ENCODE measurements at regions not wholly inside any gene's neighbourhood (a gene's known extent, or its start where the extent isn't known, plus 50 kb on each side); places are given as distances from the start of the nearest gene placed in this dataset.

- Histone ChIP-seq H3K4me1 (replicated peaks in 1 of 4; ENCODE audit: control insufficient read depth in 3 of 4, insufficient read depth in 4 of 4, low read length in 3 of 4) (peaks cover 0 to 4% (median under 1%) of the 10 kb centered on the region in 4 experiments; a peak in 2 of 7 replicates), H3K23ac (ENCODE audit: insufficient read length) (no peak overlapping the region), H3K36me3 (ENCODE audit: control insufficient read depth in 2 of 4, insufficient read depth in 4 of 4, low read length in 3 of 4) (no peaks in the 10 kb centered on the region), H4K91ac (replicated peaks; ENCODE audit: insufficient read length, low read length) (no peak overlapping the region), H3K56ac (replicated peaks; ENCODE audit: insufficient read length, low read depth, low read length) (no peak overlapping the region), H3K4me3 (ENCODE audit: extremely low read depth in 1 of 4, insufficient read depth in 2 of 4, low read depth in 3 of 4, low read length in 4 of 4) (no peak overlapping the region), H2BK120ac (replicated peaks; ENCODE audit: low read depth, low read length) (no peak overlapping the region), H3K79me1 (ENCODE audit: low read depth, low read length) (no peaks in the 10 kb centered on the region), H3K27ac (ENCODE audit: low read depth, low read length) (no peak overlapping the region), H4K5ac (ENCODE audit: insufficient read length, low read depth, low read length) (no peak overlapping the region), H3K14ac (ENCODE audit: insufficient read length) (no peak overlapping the region), H3K79me2 (ENCODE audit: control insufficient read depth in 1 of 2, insufficient read depth in 2 of 2, low read length in 2 of 2) (no peaks in the 10 kb centered on the region), H2BK12ac (ENCODE audit: low read depth, low read length) (no peak overlapping the region), H3K27me3 (replicated peaks in 1 of 4; ENCODE audit: control insufficient read depth in 3 of 4, extremely low read depth in 1 of 4, insufficient read depth in 3 of 4, low read length in 3 of 4) (no peaks in the 10 kb centered on the region), H3K9me3 (ENCODE audit: insufficient read depth in 2 of 2, low read depth in 1 of 2, low read length in 1 of 2) (no peaks in the 10 kb centered on the region), H3K23me2 (ENCODE audit: low read depth, low read length) (no peaks in the 10 kb centered on the region), H4K20me1 (replicated peaks in 1 of 2; ENCODE audit: control insufficient read depth in 1 of 2, insufficient read depth in 2 of 2, low read length in 2 of 2) (no peaks in the 10 kb centered on the region), H3K4me2 (ENCODE audit: insufficient read depth in 1 of 2, low read depth in 2 of 2, low read length in 2 of 2) (no peak overlapping the region), H2BK20ac (ENCODE audit: low read length) (no peak overlapping the region), H2AFZ (ENCODE audit: low read length) (no peak overlapping the region), H3K18ac (ENCODE audit: extremely low read depth, low read length) (no peak overlapping the region), H4K8ac (ENCODE audit: extremely low read depth, insufficient read depth, low read length) (no peak overlapping the region), H3K4ac (replicated peaks; ENCODE audit: insufficient read length, low read depth, low read length) (no peak overlapping the region), H3K9ac (replicated peaks in 1 of 4; ENCODE audit: extremely low read depth in 1 of 4, low read depth in 3 of 4, low read length in 3 of 4) (no peak overlapping the region), H2BK15ac (ENCODE audit: low read length) (no peak overlapping the region), H2AK5ac (ENCODE audit: low read depth, low read length) (no peak overlapping the region), H2BK5ac (ENCODE audit: low read depth, low read length) (no peak overlapping the region)
- WGBS, 2 experiments (ENCODE audit: extremely low coverage in 1 of 2, insufficient coverage in 1 of 2, insufficient read length in 1 of 2, insufficient replicate concordance in 2 of 2, low coverage in 1 of 2, low lambda C conversion rate in 2 of 2, missing lambda C conversion rate in 1 of 2) = 90% methylated on average over 1 of the region's 1 CpG; no CpG with 5 or more reads in 1 of the 2 experiments
- POLR2A ChIA-PET (ENCODE audit: partially characterized antibody) = no interaction called here
- no peak for DNase-seq (ENCODE audit: low read depth in 1 of 2, low spot score in 2 of 2)
- CTCF ChIA-PET (ENCODE audit: partially characterized antibody) = interaction anchor here (0.6 to 1.1 kb wide), 3 partner anchors 15 to 1827 kb away, joined by 3 to 4 read pairs (median 3); no protein-coding TSS in a partner anchor
- FAIRE-seq = no peak
- TF ChIP-seq CHD7 (IDR thresholded peaks at IDR 0.05; ENCODE audit: insufficient replicate concordance, low read length) = no peak
These were observed 439.9 kb upstream of the RBMS3 start for GRCh38 chr3:28840976-28841376.

Measured in H1 (cell line).